ENCODE measurements at regions not wholly inside any gene's neighbourhood (a gene's known extent, or its start where the extent isn't known, plus 50 kb on each side); places are given as distances from the start of the nearest gene placed in this dataset.
"Not testable (repeated sequence)": the region's sequence is repeated elsewhere in the genome, so short reads cannot be mapped to it uniquely, and the experiment has no call there.

DNA sequence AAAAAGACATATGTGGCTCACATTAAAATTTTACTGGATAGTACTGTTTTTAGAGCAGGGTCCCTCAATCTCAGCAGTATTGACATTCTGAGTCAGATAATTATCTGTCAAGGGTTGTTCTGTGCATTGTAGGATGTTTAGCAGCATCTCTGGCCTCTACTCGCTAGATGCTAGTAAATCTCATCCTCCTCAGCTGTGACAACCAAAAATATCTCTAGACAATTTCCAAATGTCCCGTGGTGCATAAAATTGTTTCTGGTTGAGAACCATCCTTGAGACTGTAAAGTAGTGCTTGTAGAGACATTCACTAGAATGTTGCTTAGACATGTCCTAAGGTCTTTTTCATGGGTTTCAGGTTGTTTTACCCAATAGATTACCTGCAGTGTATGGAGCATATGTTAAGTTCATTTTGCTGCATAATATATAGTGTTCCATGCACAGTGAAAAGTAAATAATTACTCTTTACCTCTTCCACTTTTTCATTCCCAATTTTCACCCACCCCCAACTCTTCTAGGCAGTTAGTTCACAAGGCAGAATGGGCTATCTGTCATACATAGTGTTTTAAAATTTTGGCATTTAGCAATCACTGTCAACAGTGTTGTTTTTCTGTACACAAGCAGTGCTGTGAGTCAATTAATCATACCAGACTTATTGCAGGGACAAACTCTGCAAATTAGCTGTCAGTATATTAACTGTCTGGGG is 200.2 kb upstream of the SLC38A2 start:
- DNase-seq (ENCODE audit: low spot score), result no peak

DNA sequence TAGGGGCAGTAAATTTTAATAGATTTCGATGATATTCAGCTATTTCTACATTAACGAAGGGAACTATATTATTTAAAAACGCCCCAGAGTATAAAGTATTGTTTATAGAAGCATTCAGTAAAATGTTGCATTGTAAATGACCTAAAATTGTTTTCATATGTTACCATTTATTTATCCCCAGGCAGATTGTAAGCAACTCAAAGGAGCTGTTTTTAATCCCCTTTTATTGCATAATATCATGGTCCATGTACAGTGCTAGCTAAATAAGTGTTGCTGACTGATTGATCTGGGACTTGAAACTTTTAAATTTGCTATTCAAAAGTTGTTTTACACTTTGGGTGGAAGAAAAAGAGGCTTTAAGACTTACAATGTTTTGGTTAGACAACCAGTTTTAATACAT is 199.0 kb upstream of the SLC38A2 start:
- no peak for DNase-seq (ENCODE audit: low spot score)

DNA sequence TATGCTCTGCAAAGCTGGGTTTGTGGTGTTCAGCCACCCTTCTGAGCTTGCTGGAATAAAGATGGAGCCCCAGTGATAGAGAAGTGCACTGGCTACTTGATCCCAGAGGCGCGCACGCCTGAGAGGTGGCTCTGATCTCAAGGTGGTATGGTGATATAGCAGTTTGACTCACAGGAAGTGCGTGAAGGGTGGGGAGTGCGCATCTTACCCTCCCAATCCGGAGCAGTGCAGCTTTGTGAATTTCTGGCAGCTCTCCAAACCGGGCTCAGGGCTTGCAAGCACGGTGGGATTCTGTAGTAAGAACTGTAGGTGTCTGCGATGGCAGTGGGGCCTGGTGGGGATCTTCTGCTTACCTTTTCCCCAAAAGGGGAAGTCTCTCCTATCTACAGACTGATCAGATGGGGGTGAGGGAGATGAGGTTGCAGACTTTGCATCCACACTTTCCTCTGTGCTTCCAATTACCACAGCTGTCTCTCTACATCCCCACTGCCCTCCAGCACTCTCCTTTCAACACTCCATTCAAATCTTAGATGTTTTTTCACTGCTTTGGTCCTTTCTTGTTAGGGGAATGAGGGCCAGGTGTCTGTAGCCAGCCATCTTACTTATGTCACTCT is 197.4 kb upstream of the SLC38A2 start:
- no peak for DNase-seq (ENCODE audit: low spot score)

DNA sequence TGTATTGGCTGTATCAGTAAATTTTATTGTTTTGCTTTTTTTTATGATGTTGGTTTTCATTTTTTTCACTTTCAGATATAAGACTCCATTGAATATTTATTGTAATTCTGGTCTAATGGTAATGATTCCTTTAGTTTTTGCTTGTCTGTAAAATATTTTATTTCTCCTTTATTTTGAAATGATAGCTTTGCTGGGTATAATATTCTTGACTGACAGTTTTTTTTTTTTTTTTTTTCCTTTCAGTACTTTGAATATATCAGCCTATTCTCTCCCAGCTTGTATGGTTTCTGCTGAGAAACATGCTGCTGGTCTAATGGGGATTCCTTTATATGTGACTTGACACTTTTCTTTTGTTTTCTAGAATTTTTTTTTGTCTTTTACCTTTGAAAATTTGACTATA is 195.1 kb upstream of the SLC38A2 start:
- no peak for DNase-seq (ENCODE audit: low spot score)

GRCh38 chr12:46562625-46563225 is 190.2 kb upstream of the SLC38A2 start:
- DNase-seq (ENCODE audit: low spot score), result peak; percentile 28

- DNase-seq (ENCODE audit: low spot score), result not testable (repeated sequence)
These were observed 189.4 kb upstream of the SLC38A2 start for GRCh38 chr12:46561769-46562624.

GRCh38 chr12:46560874-46561273 is 188.3 kb upstream of the SLC38A2 start:
- no peak for DNase-seq (ENCODE audit: low spot score)

GRCh38 chr12:46560089-46560488 is 187.5 kb upstream of the SLC38A2 start:
- no peak for DNase-seq (ENCODE audit: low spot score)

- DNase-seq (ENCODE audit: low spot score), result no peak
These were observed 186.7 kb upstream of the SLC38A2 start for GRCh38 chr12:46559311-46559710.

- DNase-seq (ENCODE audit: low spot score), result no peak
These were observed 186.1 kb upstream of the SLC38A2 start for GRCh38 chr12:46558677-46559076.

- DNase-seq (ENCODE audit: low spot score), result peak; percentile 34
These were observed 185.2 kb upstream of the SLC38A2 start for GRCh38 chr12:46557539-46558373.

DNA sequence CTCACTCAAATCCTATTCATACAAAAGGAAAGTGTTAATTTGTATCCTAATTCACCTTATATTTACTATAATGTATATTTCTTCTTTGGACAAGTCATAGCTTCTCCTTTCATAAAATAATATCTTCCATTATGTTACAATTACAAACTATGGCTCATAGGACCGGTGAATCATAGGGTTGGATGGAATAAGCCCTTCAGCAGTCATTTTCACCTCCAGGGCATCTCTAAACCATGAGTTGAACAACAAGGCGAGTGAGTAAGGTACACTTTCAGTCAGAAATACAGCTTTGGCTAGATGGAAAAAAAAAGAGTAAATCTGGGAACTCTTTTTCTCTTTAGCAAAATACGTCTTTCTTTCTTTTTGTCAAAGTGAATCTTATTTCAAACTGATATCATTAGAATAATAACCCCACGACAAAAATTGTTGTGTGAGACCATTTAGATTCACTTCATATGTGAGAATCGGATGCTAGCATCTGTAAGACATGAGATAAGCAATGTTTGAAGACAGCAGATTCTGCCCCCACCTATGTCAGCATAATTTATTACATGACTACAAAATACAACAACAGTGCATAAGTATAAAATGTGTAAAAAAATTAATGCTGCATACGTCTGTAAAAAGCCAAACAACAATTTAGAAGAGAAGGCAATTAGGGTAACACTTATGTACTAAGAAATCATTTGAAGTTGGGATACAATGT is 184.4 kb upstream of the SLC38A2 start:
- no peak for DNase-seq (ENCODE audit: low spot score)

GRCh38 chr12:46556105-46556559 is 183.6 kb upstream of the SLC38A2 start:
- peak; percentile 61 for DNase-seq (ENCODE audit: low spot score)

GRCh38 chr12:46555406-46555852 is 182.9 kb upstream of the SLC38A2 start:
- peak; percentile 8 for DNase-seq (ENCODE audit: low spot score)

- DNase-seq (ENCODE audit: low spot score), result no peak
These were observed 181.9 kb upstream of the SLC38A2 start for GRCh38 chr12:46554460-46554859.

GRCh38 chr12:46553911-46554310 is 181.3 kb upstream of the SLC38A2 start:
- DNase-seq (ENCODE audit: low spot score), result no peak

DNA sequence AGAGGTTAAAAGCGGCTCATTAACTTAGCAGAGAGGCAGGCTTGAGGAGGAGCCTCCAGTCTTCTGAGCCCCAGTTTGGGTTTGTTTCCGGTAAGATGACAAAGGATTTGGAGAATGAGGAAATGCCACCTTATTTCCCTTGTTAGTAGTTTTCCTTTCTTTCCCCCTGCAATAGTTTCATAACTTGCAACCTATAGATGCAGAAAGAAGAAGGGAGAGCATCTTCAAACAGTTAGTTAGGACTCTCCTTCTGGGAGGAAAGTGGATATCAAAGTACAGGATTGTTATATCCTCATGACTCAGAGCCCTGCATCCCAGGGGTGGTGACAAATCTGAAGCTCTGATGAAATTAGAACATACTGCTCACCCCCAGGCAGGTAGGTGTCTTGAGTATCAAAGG is 180.7 kb upstream of the SLC38A2 start:
- DNase-seq (ENCODE audit: low spot score), result peak; percentile 61

GRCh38 chr12:46550266-46550879 is 177.8 kb upstream of the SLC38A2 start:
- DNase-seq (ENCODE audit: low spot score), result no peak

DNA sequence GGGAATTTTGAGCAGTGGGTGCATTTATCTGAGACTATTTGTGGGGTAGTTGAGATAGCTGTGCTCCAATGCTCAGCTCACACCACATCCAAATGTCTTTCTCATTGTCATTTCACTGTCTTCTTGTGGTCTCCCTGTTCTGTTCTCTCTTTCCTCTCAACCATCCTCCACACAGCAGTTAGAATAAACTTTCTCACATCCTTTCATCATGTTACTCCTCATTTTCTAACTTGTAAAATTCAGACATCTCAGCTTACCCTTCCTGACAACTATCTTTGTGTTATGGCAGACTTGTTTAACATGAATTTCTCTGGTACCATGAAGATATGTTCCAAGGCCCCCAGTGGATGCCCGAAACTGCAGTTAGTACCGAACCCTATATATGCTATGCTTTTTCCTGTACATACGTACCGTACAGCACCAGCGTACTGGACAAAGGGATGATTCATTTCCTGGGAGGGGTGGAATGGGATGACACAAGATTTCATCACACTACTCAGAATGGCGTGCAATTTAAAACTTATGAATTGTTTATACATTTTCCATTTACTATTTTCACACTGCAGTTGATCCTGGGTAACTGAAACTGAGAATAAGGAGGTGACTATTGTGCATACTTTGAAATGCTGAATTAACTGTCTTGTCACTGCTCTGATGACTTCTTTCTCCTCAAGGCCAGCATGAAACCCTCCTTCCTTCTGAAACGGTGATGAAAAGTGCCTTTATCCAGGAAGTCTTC is 177.1 kb upstream of the SLC38A2 start:
- peak; percentile 94 for DNase-seq (ENCODE audit: low spot score)
